HEK293 (cell line): ENCODE measurements at regions not wholly inside any gene's neighbourhood (a gene's known extent, or its start where the extent isn't known, plus 50 kb on each side); places are given as distances from the start of the nearest gene placed in this dataset.

Source experiments
- CTCF ChIA-PET: fragments of 350-600 bp; formaldehyde crosslinking; extraction: SDS; loops from one replicate; lab custom pipeline; 2021; ENCODE audit warnings: antibody characterized with exemption; lab: Yijun Ruan, JAX
- POLR2A ChIA-PET: fragments of 300-600 bp; formaldehyde crosslinking; extraction: SDS; loops from one replicate; lab custom pipeline; 2020; ENCODE audit warnings: antibody characterized with exemption, inconsistent platforms; lab: Yijun Ruan, JAX
- H3K27ac ChIP-seq: fragments of 200-500 bp; sonication (Bioruptor generic); 2 replicates; pipeline ENCODE4 v1.5.1; 2014; ENCODE audit warnings: low read depth, low read length, control low read depth, inconsistent platforms; ENCODE audit errors: extremely low read depth
- H3K36me3 ChIP-seq, 2 experiments: fragments of 200-500 bp in 1 of 2; sonication (Bioruptor generic) in 1 of 2; 1 replicate in 1 of 2; 2 replicates in 1 of 2; pipeline ENCODE4 v1.5.1; 2014 to 2017; ENCODE audit warnings: inconsistent platforms in 2 of 2, low read length in 2 of 2; ENCODE audit not compliant: control insufficient read depth in 2 of 2, insufficient read depth in 1 of 2
- H3K4me1 ChIP-seq: fragments of 200-500 bp; sonication (Bioruptor generic); 2 replicates; pipeline ENCODE4 v1.5.1; 2014; ENCODE audit warnings: mild to moderate bottlenecking, low read length, inconsistent platforms; ENCODE audit not compliant: control insufficient read depth, insufficient read depth
- H3K4me3 ChIP-seq: 2 replicates; pipeline ENCODE4 v1.5.1; 2011; ENCODE audit warnings: low read depth, mild to moderate bottlenecking, control low read depth, low read length, moderate library complexity
- H3K9me3 ChIP-seq: fragments of 200-500 bp; sonication (Bioruptor generic); 2 replicates; pipeline ENCODE4 v1.5.1; 2014; ENCODE audit warnings: low read depth, low read length, inconsistent platforms; ENCODE audit not compliant: control insufficient read depth, insufficient read depth
- FEZF1 ChIP-seq: fragments of 450-650 bp; formaldehyde crosslinking; IDR thresholded peaks from 2 replicates; pipeline ENCODE4 v1.5.1; 2016; ENCODE audit warnings: missing biosample characterization, missing genetic modification characterization
- KLF16 ChIP-seq: fragments of 450-650 bp; formaldehyde crosslinking; IDR thresholded peaks from 2 replicates; pipeline ENCODE4 v1.5.1; 2017; ENCODE audit warnings: missing biosample characterization, missing genetic modification characterization
- KLF8 ChIP-seq: fragments of 450-650 bp; formaldehyde crosslinking; IDR thresholded peaks from 2 replicates; pipeline ENCODE4 v1.5.1; 2016; ENCODE audit warnings: missing biosample characterization, missing genetic modification characterization
- PBX3 ChIP-seq: sonication (generic); formaldehyde crosslinking; IDR thresholded peaks from 2 replicates; pipeline ENCODE4 v1.8.1; 2022; ENCODE audit warnings: mild to moderate bottlenecking, moderate library complexity, missing genetic modification reagents
- RBAK ChIP-seq: fragments of 450-650 bp; formaldehyde crosslinking; IDR thresholded peaks from 2 replicates; pipeline ENCODE4 v1.5.1; 2016; ENCODE audit warnings: missing biosample characterization, missing genetic modification characterization
- SP3 ChIP-seq: fragments of 450-650 bp; formaldehyde crosslinking; IDR thresholded peaks from 2 replicates; pipeline ENCODE4 v1.5.1; 2016; ENCODE audit warnings: missing biosample characterization, missing genetic modification characterization
- ZBTB1 ChIP-seq: fragments of 450-650 bp; formaldehyde crosslinking; IDR thresholded peaks from 2 replicates; pipeline ENCODE4 v1.5.1; 2016; ENCODE audit warnings: missing biosample characterization, missing genetic modification characterization
- ZBTB21 ChIP-seq: fragments of 450-650 bp; formaldehyde crosslinking; IDR thresholded peaks from 2 replicates; pipeline ENCODE4 v1.5.1; 2017; ENCODE audit warnings: missing biosample characterization, missing genetic modification characterization
- ZEB2 ChIP-seq: fragments of 450-650 bp; formaldehyde crosslinking; IDR thresholded peaks from 2 replicates; pipeline ENCODE4 v1.5.1; 2016; ENCODE audit warnings: missing biosample characterization, missing genetic modification characterization
- ZFP41 ChIP-seq: fragments of 450-650 bp; formaldehyde crosslinking; IDR thresholded peaks from 2 replicates; pipeline ENCODE4 v1.5.1; 2016; ENCODE audit warnings: missing biosample characterization, missing genetic modification characterization, borderline replicate concordance
- ZNF19 ChIP-seq: fragments of 450-650 bp; formaldehyde crosslinking; IDR thresholded peaks from 2 replicates; pipeline ENCODE4; 2016; ENCODE audit warnings: missing biosample characterization, missing genetic modification characterization, low read depth
- ZNF292 ChIP-seq: fragments of 450-650 bp; formaldehyde crosslinking; IDR thresholded peaks from 2 replicates; pipeline ENCODE4 v1.5.1; 2016; ENCODE audit warnings: low read depth, missing biosample characterization, missing genetic modification characterization, borderline replicate concordance
- ZNF302 ChIP-seq: fragments of 450-650 bp; formaldehyde crosslinking; IDR thresholded peaks from 2 replicates; pipeline ENCODE4 v1.5.1; 2016; ENCODE audit warnings: missing biosample characterization, missing genetic modification characterization, low read depth
- ZNF324 ChIP-seq: fragments of 450-650 bp; formaldehyde crosslinking; IDR thresholded peaks from 2 replicates; pipeline ENCODE4 v1.5.1; 2016; ENCODE audit warnings: missing biosample characterization, missing genetic modification characterization
- ZNF530 ChIP-seq: fragments of 450-650 bp; formaldehyde crosslinking; IDR thresholded peaks from 2 replicates; pipeline ENCODE4 v1.5.1; 2016; ENCODE audit warnings: low read depth, missing biosample characterization, missing genetic modification characterization
- ZNF548 ChIP-seq: fragments of 450-650 bp; formaldehyde crosslinking; IDR thresholded peaks from 2 replicates; pipeline ENCODE4 v1.5.1; 2016; ENCODE audit warnings: missing biosample characterization, missing genetic modification characterization
- ZNF596 ChIP-seq: fragments of 450-650 bp; IDR thresholded peaks from 2 replicates; pipeline ENCODE4 v1.5.0; 2018; ENCODE audit warnings: missing biosample characterization, mild to moderate bottlenecking, missing genetic modification characterization, moderate library complexity
- ZNF645 ChIP-seq: fragments of 450-650 bp; formaldehyde crosslinking; IDR thresholded peaks from 2 replicates; pipeline ENCODE4; 2016; ENCODE audit warnings: missing biosample characterization, missing genetic modification characterization
- ZSCAN4 ChIP-seq: fragments of 450-650 bp; formaldehyde crosslinking; IDR thresholded peaks from 2 replicates; pipeline ENCODE4 v1.5.1; 2017; ENCODE audit warnings: missing biosample characterization, missing genetic modification characterization
- TF ChIP-seq, protein P1 (sequence below): fragments of 450-650 bp; formaldehyde crosslinking; IDR thresholded peaks from 2 replicates; pipeline ENCODE4 v1.5.1; 2017; ENCODE audit warnings: missing biosample characterization, missing genetic modification characterization
- TF ChIP-seq, protein P2 (sequence below): fragments of 450-650 bp; formaldehyde crosslinking; IDR thresholded peaks from 2 replicates; pipeline ENCODE4 v1.5.1; 2016; ENCODE audit warnings: missing biosample characterization, missing genetic modification characterization

GRCh38 chr7:156459067-156459466 lies 181.5 kb upstream of the RNF32 start:
- no peak overlapping the region for H3K4me3 ChIP-seq
- no peaks in the 10 kb centered on the region for H3K36me3 ChIP-seq
- ChIA-PET CTCF (interaction anchor here (0.6 to 0.7 kb wide), 2 partner anchors 17 to 366 kb away, joined by 3 to 4 read pairs; no protein-coding TSS in a partner anchor), POLR2A (no interaction called here)
- TF ChIP-seq ZNF530 (tag by site-specific recombination), result no peak
- TF ChIP-seq RBAK (tag by site-specific recombination), result no peak
- no peak for TF ChIP-seq PBX3
- no peaks in the 10 kb centered on the region for H3K9me3 ChIP-seq
- no peaks in the 10 kb centered on the region for H3K4me1 ChIP-seq
- H3K27ac ChIP-seq, result no peak overlapping the region

GRCh38 chr7:156458011-156458410 lies 182.6 kb upstream of the RNF32 start:
- POLR2A ChIA-PET, result no interaction called here
- no peaks in the 10 kb centered on the region for H3K9me3 ChIP-seq
- no peak overlapping the region for H3K4me3 ChIP-seq
- CTCF ChIA-PET, result no interaction called here
- H3K27ac ChIP-seq, result no peak overlapping the region
- no peak for TF ChIP-seq ZNF596 (tag by site-specific recombination)
- TF ChIP-seq, protein P1, sequence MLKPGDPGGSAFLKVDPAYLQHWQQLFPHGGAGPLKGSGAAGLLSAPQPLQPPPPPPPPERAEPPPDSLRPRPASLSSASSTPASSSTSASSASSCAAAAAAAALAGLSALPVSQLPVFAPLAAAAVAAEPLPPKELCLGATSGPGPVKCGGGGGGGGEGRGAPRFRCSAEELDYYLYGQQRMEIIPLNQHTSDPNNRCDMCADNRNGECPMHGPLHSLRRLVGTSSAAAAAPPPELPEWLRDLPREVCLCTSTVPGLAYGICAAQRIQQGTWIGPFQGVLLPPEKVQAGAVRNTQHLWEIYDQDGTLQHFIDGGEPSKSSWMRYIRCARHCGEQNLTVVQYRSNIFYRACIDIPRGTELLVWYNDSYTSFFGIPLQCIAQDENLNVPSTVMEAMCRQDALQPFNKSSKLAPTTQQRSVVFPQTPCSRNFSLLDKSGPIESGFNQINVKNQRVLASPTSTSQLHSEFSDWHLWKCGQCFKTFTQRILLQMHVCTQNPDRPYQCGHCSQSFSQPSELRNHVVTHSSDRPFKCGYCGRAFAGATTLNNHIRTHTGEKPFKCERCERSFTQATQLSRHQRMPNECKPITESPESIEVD (tag by site-specific recombination), result no peak
- TF ChIP-seq ZNF324, result no peak
- no peak for TF ChIP-seq ZSCAN4 (tag by site-specific recombination)
- TF ChIP-seq KLF16 (tag by site-specific recombination), result no peak
- no peak for TF ChIP-seq KLF8
- no peak for TF ChIP-seq ZNF19 (tag by site-specific recombination)
- TF ChIP-seq ZNF548, result no peak
- TF ChIP-seq ZNF292, result no peak
- TF ChIP-seq ZNF302 (tag by site-specific recombination), result no peak
- TF ChIP-seq ZBTB1 (tag by site-specific recombination), result no peak
- TF ChIP-seq SP3 (tag by site-specific recombination), result no peak
- TF ChIP-seq ZNF645 (tag by site-specific recombination), result no peak
- no peaks in the 10 kb centered on the region for H3K36me3 ChIP-seq
- no peaks in the 10 kb centered on the region for H3K4me1 ChIP-seq

GRCh38 chr7:156456503-156457115 lies 184.0 kb upstream of the RNF32 start:
- H3K9me3 ChIP-seq, result no peaks in the 10 kb centered on the region
- POLR2A ChIA-PET, result no interaction called here
- no peaks in the 10 kb centered on the region for H3K4me1 ChIP-seq
- TF ChIP-seq, protein P2, sequence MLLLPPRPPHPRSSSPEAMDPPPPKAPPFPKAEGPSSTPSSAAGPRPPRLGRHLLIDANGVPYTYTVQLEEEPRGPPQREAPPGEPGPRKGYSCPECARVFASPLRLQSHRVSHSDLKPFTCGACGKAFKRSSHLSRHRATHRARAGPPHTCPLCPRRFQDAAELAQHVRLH (tag by site-specific recombination), result no peak
- TF ChIP-seq ZBTB21, result no peak
- TF ChIP-seq ZFP41 (tag by site-specific recombination), result no peak
- no peak for TF ChIP-seq ZNF292
- no peak for TF ChIP-seq FEZF1 (tag by site-specific recombination)
- no peak for TF ChIP-seq ZEB2
- TF ChIP-seq, all 188 proteins: peak for 0
- Histone ChIP-seq H3K4me3 (no peak overlapping the region), H3K36me3 (no peaks in the 10 kb centered on the region), H3K27ac (no peak overlapping the region)
- CTCF ChIA-PET, result no interaction called here
